Cardiac fibroblast (primary cell): ENCODE measurements at regions not wholly inside any gene's neighbourhood (a gene's known extent, or its start where the extent isn't known, plus 50 kb on each side); places are given as distances from the start of the nearest gene placed in this dataset.
"Not testable (repeated sequence)": the region's sequence is repeated elsewhere in the genome, so short reads cannot be mapped to it uniquely, and the experiment has no call there.

Experiments
- DNase-seq, 2 donors: peaks; one replicate each; pipeline versions ENCODE4 v3.0.0 to v3.0.0-alpha.2; 2010; ENCODE audit warnings: low read depth in 2 of 2
- H3K4me3 ChIP-seq, 2 donors: replicated peaks in 1 of 2; 1 replicate in 1 of 2; 2 replicates in 1 of 2; pipeline ENCODE4 v1.5.1; 2011; ENCODE audit warnings: low read depth in 2 of 2, low read length in 2 of 2, mild to moderate bottlenecking in 2 of 2, moderate library complexity in 1 of 2
- TF ChIP-seq, protein P1 (sequence below): IDR thresholded peaks from one replicate; pipeline ENCODE4 v1.5.1; 2011; ENCODE audit warnings: low read depth, mild to moderate bottlenecking, low read length, inconsistent platforms

DNA sequence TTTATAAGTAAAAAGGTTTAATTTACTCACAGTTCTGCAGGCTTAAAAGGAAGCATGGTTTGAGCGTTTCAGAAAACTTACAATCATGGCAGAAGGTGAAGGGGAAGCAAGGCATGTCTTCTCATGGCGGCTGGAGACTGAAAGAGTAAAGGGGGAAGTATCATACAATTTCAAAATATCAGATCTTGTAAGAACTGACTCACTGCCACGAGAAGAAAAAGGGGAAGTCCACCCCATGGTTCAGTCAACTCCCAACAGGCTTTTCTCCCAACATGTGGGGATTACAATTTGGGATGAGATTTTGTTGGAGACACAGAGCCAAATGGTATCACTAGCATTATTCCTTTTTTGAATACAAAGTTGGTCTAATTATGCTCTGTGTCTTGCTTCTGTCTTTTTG lies 627.9 kb upstream of the ST8SIA4 start:
- TF ChIP-seq, protein P1, sequence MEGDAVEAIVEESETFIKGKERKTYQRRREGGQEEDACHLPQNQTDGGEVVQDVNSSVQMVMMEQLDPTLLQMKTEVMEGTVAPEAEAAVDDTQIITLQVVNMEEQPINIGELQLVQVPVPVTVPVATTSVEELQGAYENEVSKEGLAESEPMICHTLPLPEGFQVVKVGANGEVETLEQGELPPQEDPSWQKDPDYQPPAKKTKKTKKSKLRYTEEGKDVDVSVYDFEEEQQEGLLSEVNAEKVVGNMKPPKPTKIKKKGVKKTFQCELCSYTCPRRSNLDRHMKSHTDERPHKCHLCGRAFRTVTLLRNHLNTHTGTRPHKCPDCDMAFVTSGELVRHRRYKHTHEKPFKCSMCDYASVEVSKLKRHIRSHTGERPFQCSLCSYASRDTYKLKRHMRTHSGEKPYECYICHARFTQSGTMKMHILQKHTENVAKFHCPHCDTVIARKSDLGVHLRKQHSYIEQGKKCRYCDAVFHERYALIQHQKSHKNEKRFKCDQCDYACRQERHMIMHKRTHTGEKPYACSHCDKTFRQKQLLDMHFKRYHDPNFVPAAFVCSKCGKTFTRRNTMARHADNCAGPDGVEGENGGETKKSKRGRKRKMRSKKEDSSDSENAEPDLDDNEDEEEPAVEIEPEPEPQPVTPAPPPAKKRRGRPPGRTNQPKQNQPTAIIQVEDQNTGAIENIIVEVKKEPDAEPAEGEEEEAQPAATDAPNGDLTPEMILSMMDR: no peak
- DNase-seq: no peak
- H3K4me3 ChIP-seq: no peak overlapping the region

GRCh38 chr5:101529094-101529493 lies 626.0 kb upstream of the ST8SIA4 start:
- H3K4me3 ChIP-seq, DNase-seq: not testable (repeated sequence)

DNA sequence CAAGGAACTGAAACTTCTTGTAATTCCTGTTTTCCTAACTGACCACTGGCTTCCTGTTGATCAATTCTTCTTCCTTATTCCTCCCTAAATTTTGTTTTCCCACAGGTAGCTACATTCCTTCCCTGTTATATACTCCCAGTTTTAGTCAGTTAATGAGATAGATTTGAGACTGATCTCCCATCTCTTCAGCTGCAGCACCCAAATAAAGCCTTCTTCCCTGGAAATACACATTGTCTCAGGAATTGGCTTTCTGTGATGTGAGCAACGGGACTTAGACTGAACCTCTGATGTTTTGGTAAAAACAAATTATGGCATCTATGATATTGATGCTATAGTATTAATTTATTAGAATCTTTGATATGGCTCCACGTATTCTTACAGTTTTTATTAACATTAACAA lies 617.3 kb upstream of the ST8SIA4 start:
- no peak overlapping the region for H3K4me3 ChIP-seq
- TF ChIP-seq, protein P1: no peak
- no peak for DNase-seq

DNA sequence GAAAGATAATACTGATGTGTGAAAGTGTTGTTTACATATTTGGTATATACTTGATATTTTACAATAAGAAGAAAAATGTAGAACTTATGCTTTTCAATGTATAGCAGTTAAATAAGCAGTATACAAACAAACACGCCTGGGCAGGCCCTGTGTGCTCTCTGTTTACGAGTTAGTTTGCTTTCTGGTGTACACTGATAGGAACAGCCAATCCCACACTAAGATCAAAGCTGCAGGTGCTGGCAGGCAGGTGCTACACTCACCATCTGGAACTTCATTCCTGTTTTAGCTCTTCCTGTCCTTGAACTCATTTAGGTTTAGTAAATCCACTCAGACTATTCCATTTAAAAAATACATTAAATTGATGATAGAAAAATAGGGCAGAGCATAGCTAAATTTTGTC lies 614.7 kb upstream of the ST8SIA4 start:
- TF ChIP-seq, protein P1: no peak
- no peak overlapping the region for H3K4me3 ChIP-seq
- no peak for DNase-seq

GRCh38 chr5:101515721-101516120 lies 612.6 kb upstream of the ST8SIA4 start:
- no peak overlapping the region for H3K4me3 ChIP-seq
- no peak for DNase-seq
- TF ChIP-seq, protein P1: no peak

GRCh38 chr5:101505891-101506570 lies 602.9 kb upstream of the ST8SIA4 start:
- no peak for DNase-seq
- TF ChIP-seq, protein P1: no peak
- no peak overlapping the region for H3K4me3 ChIP-seq

DNA sequence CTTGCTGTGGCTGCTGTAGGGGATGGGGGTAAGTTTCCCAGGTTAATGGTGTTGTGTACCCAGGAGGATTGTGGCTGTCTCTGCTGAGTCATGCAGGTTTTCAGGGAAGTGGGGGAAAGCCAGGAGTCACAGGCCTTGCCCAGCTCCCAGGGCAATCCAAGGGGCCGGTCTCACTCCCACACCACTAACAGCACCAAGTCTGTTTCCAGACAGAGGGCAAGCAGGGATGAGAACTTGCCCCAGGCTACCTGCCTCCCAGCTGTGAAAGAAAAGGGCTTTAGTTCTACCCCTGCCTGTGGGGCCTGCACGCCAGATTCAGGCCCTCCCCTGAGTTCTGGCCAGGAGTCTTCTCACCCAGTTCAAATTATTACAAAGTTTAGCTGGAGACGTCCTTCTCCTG lies 579.8 kb upstream of the ST8SIA4 start:
- TF ChIP-seq, protein P1: no peak
- no peak overlapping the region for H3K4me3 ChIP-seq
- no peak for DNase-seq
